ENCODE measurements at regions not wholly inside any gene's neighbourhood (a gene's known extent, or its start where the extent isn't known, plus 50 kb on each side); places are given as distances from the start of the nearest gene placed in this dataset.

DNA sequence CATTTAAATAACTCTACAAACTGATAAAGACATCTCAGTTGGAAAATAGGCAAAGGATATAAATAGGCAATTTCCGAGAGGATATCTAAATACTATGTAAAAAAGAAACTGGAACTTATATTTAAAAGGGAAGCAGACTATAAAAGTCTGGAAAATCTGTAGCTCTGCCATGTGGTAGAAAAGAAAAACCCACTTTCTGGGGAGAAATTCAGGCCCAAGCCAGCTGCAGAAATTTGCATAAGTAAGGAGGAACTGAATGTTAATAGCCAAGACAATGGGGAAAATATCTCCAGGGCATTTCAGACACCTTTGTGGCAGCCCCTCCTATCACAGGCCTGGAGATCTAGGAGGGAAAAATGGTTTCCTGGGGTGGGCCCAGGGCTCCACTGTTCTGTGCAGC, 97.8 kb upstream of the ZBED5 start:
- TF ChIP-seq, protein P1, sequence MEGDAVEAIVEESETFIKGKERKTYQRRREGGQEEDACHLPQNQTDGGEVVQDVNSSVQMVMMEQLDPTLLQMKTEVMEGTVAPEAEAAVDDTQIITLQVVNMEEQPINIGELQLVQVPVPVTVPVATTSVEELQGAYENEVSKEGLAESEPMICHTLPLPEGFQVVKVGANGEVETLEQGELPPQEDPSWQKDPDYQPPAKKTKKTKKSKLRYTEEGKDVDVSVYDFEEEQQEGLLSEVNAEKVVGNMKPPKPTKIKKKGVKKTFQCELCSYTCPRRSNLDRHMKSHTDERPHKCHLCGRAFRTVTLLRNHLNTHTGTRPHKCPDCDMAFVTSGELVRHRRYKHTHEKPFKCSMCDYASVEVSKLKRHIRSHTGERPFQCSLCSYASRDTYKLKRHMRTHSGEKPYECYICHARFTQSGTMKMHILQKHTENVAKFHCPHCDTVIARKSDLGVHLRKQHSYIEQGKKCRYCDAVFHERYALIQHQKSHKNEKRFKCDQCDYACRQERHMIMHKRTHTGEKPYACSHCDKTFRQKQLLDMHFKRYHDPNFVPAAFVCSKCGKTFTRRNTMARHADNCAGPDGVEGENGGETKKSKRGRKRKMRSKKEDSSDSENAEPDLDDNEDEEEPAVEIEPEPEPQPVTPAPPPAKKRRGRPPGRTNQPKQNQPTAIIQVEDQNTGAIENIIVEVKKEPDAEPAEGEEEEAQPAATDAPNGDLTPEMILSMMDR (conservative IDR thresholded peaks at IDR 0.05 in 1 of 2, IDR thresholded peaks at IDR 0.05 in 1 of 2; ENCODE audit: extremely low read depth in 1 of 2, insufficient read depth in 1 of 2, low read depth in 1 of 2, low read length in 2 of 2): no peak
- no peak for TF ChIP-seq EZH2 (IDR thresholded peaks at IDR 0.05; ENCODE audit: borderline replicate concordance, low read length)
